GM21529 (cell line): ENCODE measurements at regions not wholly inside any gene's neighbourhood (a gene's known extent, or its start where the extent isn't known, plus 50 kb on each side); places are given as distances from the start of the nearest gene placed in this dataset.
"Not testable (repeated sequence)": the region's sequence is repeated elsewhere in the genome, so short reads cannot be mapped to it uniquely, and the experiment has no call there.

Experiments
- ATAC-seq: cut with Tn5 transposase; IDR thresholded peaks from one replicate; pipeline ENCODE4 v1.9.1; 2021; ENCODE audit not compliant: unreplicated experiment

- ATAC-seq, result no peak
Measured at GRCh38 chr18:8882632-8883408, 177.5 kb downstream of the MTCL1 start.

- no peak for ATAC-seq
Measured at GRCh38 chr18:8883409-8883668, 178.0 kb downstream of the MTCL1 start.

- not testable (repeated sequence) for ATAC-seq
Measured at GRCh38 chr18:8887877-8888276, 182.5 kb downstream of the MTCL1 start.

GRCh38 chr18:8889489-8889888, 184.1 kb downstream of the MTCL1 start:
- no peak for ATAC-seq

- ATAC-seq, result not testable (repeated sequence)
Measured at GRCh38 chr18:8890503-8890902, 185.1 kb downstream of the MTCL1 start.

GRCh38 chr18:8890957-8891464, 185.7 kb downstream of the MTCL1 start:
- ATAC-seq, result no peak

- ATAC-seq, result no peak
Measured at GRCh38 chr18:8893221-8893620, 187.9 kb downstream of the MTCL1 start.

- no peak for ATAC-seq
Measured at GRCh38 chr18:8893628-8894231, 188.4 kb downstream of the MTCL1 start.

GRCh38 chr18:8894823-8895222, 189.5 kb downstream of the MTCL1 start:
- no peak for ATAC-seq

- no peak for ATAC-seq
Measured at GRCh38 chr18:8895341-8895740, 190.0 kb downstream of the MTCL1 start.

- ATAC-seq, result no peak
Measured at GRCh38 chr18:8895987-8896619, 190.7 kb downstream of the MTCL1 start.

GRCh38 chr18:8899000-8899399, 193.6 kb downstream of the MTCL1 start:
- ATAC-seq, result no peak

GRCh38 chr18:8900552-8900951, 195.2 kb downstream of the MTCL1 start:
- no peak for ATAC-seq

GRCh38 chr18:8901019-8901418, 195.7 kb downstream of the MTCL1 start:
- no peak for ATAC-seq

GRCh38 chr18:8904316-8904715, 198.2 kb upstream of the NDUFV2 start:
- no peak for ATAC-seq

GRCh38 chr18:8908792-8909510, 193.5 kb upstream of the NDUFV2 start:
- ATAC-seq, result no peak

- ATAC-seq, result no peak
Measured at GRCh38 chr18:8910186-8910822, 192.2 kb upstream of the NDUFV2 start.

- ATAC-seq, result no peak
Measured at GRCh38 chr18:8910843-8911242, 191.7 kb upstream of the NDUFV2 start.

GRCh38 chr18:8911408-8912340, 190.8 kb upstream of the NDUFV2 start:
- peak; percentile 18 for ATAC-seq
